ENCODE measurements at regions not wholly inside any gene's neighbourhood (a gene's known extent, or its start where the extent isn't known, plus 50 kb on each side); places are given as distances from the start of the nearest gene placed in this dataset.
"Not testable (repeated sequence)": the region's sequence is repeated elsewhere in the genome, so short reads cannot be mapped to it uniquely, and the experiment has no call there.

DNA sequence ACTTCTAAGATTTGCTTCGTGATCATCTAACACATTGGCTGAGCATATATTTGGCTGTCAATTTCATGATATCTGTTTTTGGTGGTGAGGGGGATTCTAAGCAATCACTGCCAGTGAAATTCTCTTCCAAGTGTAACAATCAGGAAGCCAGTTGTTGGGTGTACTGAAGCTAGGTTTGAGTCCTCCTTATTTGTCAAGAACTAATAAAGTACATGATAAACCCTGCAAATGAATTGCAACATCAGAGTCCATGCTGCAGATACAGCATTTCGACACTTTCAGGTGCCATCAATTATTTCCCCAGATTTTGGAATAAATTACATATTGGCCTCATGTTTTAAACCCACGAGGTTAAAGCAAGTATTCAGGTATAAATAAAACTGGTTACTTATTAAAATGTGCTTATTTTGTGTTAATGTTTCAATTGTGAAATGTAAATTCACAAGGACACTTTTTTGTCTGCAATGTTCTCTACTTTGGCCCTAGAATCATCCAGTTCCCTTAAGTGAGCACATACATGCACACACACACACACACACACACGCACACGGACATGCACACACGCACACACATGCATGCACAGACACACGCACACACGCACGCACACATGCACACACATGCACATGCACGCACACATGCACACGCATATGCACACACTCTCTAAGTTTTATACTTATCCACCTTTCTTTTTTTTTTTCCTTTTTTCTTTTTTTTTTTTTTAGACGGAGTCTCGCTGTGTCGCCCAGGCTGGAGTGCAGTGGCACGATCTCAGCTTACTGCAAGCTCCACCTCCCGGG, 510.2 kb upstream of the KLF6 start:
- DNase-seq (ENCODE audit: low spot score), result no peak

DNA sequence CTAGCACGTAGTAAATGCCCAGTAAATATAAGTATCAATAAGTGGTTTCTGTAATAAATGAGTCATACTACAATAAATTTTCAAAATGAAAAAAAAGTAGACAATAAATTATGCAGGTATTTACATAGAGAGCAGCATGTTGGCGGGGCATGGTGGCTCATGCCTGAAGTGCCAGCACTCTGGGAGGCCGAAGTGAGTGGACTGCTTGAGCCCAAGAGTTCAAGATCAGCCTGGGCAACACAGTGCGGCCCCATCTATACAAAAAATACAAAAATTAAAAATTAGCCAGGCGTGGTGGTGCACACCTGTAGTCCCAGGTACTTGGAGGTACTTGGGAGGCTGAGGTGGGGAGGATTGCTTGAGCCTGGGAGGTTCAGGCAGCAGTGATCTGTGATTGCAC, 509.3 kb upstream of the KLF6 start:
- DNase-seq (ENCODE audit: low spot score), result no peak

DNA sequence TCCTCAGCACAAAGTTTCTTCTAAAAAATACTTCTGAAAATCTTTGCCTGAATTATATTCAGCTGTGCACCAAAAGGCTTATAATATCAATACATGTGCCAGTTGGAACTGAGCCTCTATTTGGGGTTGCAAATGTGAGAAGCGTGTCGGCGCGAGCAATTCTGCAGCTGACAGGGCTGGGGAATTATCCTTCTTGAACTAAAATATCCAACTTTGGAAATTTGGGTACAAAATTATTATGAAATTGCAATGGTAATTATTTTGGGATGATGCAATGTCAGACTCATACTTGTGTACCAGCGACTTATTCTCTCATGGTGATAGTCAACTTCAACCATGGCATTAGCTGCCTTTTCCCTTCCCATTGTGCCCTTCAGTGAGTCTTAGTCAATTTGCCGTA, 507.0 kb upstream of the KLF6 start:
- no peak for DNase-seq (ENCODE audit: low spot score)

DNA sequence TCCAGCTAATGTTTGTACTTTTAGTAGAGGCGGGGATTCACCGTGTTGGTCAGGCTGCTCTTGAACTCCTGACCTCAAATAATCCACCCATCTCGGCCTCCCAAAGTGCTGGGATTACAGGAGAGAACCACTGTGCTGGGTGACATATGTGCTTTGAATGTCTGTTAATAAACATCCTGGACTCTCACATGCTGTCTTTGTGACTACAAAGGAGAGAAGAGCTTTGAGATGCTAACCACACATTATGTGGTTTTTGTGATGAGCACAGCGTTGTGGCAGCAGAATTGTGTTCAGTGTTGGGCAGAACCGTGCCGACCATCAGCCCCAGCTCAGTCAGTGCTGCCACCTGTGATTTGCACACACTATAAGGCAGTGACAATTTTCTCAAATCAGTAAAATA, 500.1 kb upstream of the KLF6 start:
- no peak for DNase-seq (ENCODE audit: low spot score)

DNA sequence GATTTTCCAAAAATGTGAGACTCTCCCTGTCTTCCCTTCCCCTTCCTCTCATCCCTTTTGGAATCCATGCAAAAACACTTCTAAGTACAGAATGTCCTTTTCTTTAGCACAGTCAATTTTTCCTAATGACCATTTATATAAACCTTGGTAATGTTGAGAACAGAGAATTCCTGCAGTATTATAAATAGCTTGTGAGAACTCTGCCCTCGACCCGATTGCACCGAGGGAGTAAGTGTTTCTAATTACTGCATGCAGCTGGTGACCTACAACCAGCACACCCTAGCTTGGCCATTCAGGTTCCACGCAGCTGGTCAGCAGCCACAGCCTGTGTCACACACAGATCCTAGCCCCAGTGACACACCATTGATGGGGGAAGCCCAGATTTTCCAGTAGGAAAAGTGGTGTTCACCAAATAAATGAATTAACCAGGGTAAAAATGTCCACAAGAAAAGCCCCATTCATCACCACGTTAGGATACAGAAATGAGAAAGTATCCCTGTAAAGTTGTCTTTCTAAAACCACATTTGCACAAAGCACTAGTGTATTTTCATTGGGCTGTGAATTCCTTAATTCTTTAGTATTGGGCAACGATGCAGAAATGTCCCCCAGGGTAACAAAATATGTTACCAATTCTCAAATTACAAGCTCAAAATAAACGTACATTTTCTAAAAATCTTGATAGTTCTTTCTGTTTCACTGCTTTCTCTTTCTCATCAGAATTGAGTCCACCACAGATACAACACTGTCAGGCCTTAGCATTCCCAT, 499.0 kb upstream of the KLF6 start:
- DNase-seq (ENCODE audit: low spot score), result peak; percentile 12

DNA sequence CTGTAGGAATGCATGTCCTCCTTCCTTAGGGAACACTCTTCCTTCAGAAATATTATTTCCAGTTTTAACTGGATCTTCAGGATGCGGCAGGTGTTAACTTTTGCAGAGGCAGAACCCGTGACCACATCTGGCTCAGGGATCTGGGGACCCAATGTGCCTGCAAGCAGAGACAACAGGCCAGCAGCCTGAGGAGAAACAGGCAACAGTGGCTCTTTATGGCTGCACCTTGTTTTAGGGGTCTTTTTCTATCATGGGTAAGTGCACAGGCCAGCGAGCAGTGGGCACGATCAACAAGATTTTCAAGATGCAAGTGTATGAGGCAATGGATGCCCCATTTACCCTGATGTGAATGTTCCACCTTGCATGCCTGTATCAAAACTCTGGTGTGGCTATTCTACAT, 497.5 kb upstream of the KLF6 start:
- no peak for DNase-seq (ENCODE audit: low spot score)

DNA sequence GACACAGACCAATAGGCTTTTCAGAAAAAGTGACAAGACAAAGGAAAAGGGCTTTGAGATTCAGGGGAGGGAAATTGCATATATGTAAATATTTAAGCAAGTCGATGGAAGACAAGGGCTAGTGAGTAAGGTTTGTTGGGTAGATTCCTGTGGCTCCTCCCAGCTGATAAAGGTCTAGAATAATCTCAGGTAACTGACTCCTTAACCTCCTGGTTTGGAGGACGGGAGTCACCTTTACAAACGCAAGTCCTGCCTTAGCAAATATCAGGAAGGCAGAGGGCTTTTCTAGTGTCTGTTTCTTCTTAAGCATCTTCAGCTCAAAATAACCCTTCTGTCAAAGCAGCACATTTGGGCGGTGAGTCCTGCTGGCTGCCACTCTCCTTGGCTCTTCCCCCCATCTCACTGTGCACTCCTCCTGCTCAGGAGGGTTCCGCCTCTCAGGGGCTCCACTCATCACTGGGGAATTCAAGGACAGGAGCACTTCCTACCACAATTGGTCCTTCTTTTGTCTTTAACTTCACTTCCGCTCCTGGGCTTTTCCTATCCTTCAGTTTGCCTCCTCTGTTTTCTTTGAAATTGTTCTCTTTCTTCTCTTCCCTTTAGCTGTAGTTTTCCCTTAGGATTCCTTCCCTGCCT, 496.3 kb upstream of the KLF6 start:
- no peak for DNase-seq (ENCODE audit: low spot score)

DNA sequence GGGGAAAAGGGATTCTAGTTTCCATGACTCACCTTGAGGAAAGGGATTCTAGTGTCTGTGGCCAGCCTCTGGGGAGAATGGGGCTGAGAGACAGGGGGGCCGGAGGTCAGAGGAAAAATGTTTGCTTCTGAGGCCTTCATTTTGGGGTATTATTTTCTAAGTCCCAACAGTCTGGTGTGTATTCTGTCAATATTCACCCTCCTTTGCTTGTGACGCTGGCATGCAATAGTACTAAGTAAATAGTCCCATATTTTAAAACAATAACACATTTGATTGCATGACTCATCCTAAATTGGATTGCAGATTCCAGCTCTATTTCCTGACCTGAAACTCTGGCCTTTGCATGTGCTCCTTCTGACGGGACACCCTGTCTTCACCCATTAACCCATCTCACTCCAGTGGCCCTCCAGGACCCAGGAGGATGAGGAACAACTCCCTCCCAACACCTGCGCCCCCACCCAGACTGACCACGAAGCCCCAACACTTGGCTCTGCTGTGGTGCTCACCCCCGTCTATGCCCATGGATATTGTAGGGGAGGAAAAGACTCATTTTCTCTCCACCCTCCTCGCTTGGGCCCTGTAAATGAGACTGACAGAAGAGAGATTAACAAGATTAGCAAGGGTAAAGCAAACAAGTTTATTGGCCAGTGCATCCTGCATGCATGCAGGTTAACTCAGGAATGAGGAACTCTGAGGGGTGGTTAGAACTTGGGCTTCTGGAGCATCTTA, 495.6 kb upstream of the KLF6 start:
- no peak for DNase-seq (ENCODE audit: low spot score)

DNA sequence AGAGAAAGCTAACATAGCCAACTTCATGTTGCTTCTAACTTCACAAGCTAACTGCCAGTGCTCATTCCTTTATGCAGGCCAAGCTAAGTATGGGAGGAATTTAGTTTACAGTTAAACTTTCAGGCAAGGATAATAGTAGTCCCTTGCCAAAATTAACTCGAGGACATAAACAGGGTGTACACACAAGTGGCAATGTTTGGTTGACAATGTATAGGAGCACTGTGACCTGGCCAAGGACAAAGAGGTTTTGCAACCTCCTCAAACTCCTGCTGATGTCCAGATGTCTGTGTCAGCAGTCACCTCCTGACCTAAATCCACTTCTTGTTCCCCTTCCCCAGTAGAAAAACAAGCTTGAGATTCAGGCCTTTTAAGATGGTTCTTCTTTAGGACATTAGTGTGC, 494.6 kb upstream of the KLF6 start:
- DNase-seq (ENCODE audit: low spot score), result peak; percentile 45

DNA sequence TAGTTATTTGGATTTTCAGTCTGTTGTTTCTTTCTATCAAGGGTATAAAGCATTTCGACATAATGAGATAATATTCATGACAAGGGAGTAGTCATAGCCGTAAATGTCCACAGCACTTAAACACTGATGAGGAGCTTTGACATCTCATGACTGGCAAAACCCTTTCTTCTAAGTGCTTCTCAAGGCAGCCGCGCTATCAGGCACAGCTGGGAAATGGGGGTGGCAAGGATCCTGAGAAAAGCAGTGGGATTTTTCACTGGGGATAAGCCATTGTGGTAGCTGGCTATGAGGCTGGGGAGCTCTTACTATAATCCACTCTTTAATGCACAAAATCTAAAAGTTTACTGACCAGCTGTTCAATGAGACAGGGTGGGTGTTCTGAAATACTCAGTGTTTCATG, 493.2 kb upstream of the KLF6 start:
- DNase-seq (ENCODE audit: low spot score), result no peak

DNA sequence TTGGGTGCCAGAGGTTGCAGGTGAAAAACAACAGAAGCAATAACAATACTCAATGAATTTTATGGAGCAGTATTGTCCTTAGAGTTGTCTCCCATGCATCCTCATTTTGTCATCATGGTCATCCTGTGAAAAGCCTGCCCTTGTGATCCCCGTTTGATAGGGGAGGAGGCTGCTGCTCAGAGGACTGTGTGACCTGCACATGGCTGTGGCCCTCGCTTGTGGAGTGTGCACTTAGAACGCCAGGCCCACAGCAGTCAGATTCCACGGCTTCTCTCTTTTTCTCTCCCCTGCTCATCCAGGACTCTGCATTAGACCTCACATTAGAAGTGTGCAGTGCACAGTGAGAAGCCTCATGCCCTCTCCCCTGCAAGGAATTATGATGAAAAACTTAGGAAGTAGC, 491.1 kb upstream of the KLF6 start:
- DNase-seq (ENCODE audit: low spot score), result no peak

DNA sequence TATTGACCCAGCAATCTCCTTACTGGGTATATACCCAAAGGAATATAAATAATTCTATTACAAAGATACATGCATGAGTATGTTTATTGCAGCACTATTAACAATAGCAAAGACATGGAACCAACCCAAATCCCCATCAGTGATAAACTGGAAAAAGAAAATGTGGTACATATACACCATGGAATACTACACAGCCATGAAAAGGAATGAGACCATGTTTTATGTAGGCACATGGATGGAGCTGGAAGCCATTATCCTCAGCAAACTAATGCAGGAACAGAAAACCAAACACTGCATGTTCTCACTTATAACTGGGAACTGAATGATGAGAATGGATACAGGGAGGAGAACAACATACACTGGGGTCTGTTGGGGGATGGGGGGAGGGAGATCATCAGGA, 489.7 kb upstream of the KLF6 start:
- DNase-seq (ENCODE audit: low spot score), result not testable (repeated sequence)

DNA sequence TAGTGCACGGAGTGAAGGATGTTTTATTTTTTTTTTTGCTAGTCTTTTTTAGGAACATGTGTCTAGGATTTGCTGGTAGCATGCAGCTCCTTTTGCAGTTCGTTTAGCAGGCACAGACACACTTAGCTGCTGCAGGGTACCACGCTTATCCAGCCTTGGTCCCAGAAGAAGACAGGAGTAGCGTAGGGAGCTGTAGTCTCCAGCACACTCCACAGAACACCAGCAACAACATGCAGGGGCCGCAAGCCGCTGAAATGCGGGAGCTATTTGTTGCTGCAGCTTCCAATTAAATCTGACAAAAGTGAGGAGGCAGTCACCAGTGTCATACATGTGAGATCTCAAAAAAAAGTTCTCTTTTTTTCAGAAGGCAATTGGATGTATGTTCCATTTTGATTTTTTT, 486.2 kb upstream of the KLF6 start:
- DNase-seq (ENCODE audit: low spot score), result no peak

DNA sequence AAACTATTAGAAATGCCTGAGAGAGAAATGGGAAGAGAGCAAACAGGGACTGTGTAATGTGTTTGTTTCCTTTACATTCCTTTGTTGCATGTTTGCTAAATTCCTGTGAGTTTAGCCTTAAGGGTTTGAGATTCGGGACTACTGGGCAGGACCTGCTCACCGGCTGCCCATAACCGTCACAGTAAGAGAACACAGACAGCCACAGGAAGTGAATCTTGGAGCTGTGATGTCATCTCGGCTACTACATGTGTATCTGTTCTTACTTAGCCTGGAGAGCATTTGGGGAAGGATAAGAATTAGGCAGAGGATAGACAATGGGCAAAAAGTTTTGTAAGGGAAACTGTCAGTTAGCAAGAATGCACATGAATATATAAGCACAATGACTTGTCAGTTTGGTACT, 485.1 kb upstream of the KLF6 start:
- DNase-seq (ENCODE audit: low spot score), result peak; percentile 61

DNA sequence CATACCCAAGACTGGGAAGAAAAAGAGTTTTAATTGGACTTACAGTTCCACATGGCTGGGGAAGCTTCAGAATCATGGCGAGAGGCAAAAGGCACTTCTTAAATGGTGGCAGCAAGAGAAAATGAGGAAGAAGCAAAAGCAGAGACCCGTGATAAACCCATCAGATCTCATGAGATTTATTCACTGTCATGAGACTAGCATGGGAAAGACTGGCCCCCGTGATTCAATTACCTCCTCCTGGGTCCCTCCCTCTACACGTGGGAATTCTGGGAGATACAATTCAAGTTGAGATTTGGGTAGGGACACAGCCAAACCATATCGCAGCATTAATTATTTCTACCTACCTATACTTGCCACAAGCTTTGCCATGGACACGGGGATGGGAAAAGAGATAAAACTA, 483.5 kb upstream of the KLF6 start:
- DNase-seq (ENCODE audit: low spot score), result not testable (repeated sequence)

DNA sequence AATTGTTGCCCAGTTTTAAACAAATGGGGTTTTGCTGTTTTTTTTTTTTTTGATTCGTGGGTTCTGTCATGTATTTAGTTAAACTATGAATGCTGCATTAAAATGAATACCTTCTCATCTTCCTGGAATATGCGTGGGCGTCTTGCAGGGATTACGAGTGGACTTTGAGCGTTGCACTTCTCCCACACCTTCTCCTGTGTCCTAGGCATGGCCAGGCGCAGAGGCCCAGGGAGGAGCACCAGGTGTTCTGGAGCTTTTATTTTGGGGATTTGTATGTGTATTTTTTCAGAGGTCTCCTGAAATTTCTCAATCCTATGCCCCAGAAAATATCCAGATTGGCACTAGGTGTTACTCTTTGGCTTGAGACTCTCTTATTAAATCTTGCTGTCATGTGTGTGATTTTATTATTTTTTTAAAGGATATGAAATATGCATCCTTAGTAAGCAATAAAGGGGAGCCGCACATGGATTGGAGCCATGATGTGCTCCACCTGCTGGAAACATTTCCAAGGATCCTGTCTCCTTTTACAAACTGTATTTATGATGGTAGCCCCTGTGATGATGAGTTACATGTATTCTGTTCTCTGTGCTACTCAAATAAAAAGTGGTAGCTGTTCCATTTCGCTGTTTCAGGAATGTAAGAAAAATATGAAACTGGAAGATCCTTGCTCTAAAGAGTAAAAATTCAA, 482.2 kb upstream of the KLF6 start:
- no peak for DNase-seq (ENCODE audit: low spot score)

DNA sequence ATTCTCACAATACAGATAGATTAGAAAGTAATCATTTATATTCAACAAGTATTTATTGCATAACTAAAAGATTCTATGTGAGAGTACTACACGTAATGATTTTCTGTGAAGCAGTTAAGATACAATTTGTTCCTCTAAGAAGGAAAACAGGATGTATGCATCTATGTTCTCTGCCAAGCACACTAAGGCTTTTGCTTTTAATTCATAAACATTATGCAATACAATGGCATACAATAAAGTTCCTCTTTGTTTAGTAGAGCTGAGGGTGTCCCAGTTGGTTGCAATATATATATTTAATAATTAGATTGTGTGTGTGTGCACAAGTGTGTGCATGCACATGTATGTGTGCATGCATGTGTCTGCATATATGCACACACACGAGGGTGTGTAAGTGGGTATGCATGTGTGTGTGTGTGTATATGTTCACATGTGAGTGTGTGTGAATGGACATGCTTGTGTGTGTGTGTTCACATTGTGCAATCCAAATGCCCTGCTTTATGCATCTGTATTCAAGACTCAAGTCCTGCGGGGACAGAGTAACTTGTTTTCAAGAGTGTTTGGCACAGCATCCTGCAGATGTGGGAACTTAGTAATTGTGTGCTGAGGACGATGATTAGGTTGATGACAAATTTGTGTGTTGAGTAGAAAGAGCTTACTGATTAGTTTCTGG, 481.5 kb upstream of the KLF6 start:
- DNase-seq (ENCODE audit: low spot score), result no peak

DNA sequence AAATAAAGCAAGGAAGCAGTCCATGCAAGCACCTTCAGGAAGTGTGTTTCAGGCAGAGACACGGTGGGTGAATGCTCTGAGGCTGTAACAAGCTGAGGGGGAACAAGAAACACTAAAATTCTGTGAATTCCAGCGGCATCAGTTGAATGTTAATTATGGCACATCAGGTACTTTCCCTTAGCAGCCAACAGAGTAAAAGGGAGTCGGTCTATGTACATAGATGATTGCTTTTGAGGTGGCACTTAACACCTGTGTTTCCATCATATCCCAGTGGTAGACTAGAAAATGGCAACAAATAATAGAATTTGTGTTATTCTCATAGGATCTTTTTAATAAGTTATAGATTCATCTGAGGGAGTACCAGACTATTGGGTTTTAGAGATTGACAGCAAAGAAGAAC, 481.0 kb upstream of the KLF6 start:
- no peak for DNase-seq (ENCODE audit: low spot score)

DNA sequence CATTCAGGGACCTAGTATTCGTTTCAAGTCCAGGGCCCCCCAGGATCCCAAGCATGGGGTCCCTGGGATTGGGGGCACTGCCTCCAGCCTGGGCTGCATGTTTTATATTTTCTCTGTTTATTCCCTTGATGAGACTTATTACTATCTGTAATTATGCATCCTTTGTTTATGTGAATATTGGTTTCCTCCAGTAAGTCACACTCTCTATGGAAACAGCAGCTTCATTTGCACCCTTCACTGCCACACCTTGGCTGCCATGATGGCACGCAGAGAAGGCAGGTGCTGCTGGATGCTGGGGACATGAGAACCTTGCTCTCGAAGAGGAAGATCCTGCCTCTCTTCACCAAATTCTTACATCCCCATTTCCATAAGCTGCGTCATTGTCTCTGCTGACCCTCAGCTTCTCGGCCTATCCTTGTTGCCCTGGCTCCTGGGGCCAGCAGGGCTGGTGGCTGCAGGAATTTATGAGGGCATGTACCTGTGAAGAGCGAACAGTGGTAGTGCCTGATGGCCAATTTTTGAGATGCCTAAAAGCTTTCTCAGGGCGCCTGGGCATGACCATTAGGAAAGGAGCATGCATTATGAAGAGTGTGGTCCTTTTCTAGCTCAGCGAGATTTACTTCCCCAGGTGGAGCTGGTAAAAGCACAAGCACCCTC, 479.3 kb upstream of the KLF6 start:
- DNase-seq (ENCODE audit: low spot score), result no peak

DNA sequence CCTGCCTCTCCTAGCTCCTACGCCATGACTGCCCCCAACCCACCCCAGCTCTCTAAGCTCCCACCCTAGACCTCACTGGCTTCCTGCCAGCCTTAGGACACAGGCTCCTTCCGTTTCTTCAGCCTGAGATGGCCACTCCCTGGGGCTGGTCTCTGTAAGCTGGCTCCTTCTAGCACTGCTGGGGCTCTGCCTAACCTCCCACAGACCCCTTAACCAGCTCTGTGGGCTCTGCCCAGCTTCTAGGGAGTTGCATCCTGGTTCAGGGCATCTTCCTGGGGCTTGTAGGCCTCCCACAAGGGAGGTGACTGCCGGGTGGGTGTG, 478.6 kb upstream of the KLF6 start:
- no peak for DNase-seq (ENCODE audit: low spot score)
